Neural cell (in vitro differentiated cells): ENCODE measurements at regions not wholly inside any gene's neighbourhood (a gene's known extent, or its start where the extent isn't known, plus 50 kb on each side); places are given as distances from the start of the nearest gene placed in this dataset.

Experiments used
- CTCF ChIP-seq: fragments of 450-650 bp; IDR thresholded peaks from 2 replicates; pipeline ENCODE4 v1.5.1; 2014; ENCODE audit warnings: antibody characterized with exemption, mild to moderate bottlenecking, moderate library complexity; ENCODE audit not compliant: poor library complexity, severe bottlenecking
- EZH2 ChIP-seq: fragments of 200-600, 300-800 bp; shearing (Covaris generic), sonication (generic); IDR thresholded peaks from 2 replicates; pipeline ENCODE4 v1.6.1; 2014; ENCODE audit warnings: antibody characterized with exemption, low read length, borderline replicate concordance, mild to moderate bottlenecking; ENCODE audit not compliant: insufficient read depth, poor library complexity, severe bottlenecking

- TF ChIP-seq CTCF, result no peak
- no peak for TF ChIP-seq EZH2
Measured at GRCh38 chr3:176734146-176734545, 463.1 kb downstream of the TBL1XR1 start.
